IPS-20b (cell line): ENCODE measurements at regions not wholly inside any gene's neighbourhood (a gene's known extent, or its start where the extent isn't known, plus 50 kb on each side); places are given as distances from the start of the nearest gene placed in this dataset.
"Not testable (repeated sequence)": the region's sequence is repeated elsewhere in the genome, so short reads cannot be mapped to it uniquely, and the experiment has no call there.

Experiments used
- H3K27ac ChIP-seq: one replicate; pipeline ENCODE4 v1.5.1; 2013; ENCODE audit warnings: low read length
- H3K27me3 ChIP-seq: 2 replicates; pipeline ENCODE4 v1.6.1; 2013; ENCODE audit warnings: mild to moderate bottlenecking, low read length, inconsistent platforms; ENCODE audit not compliant: insufficient read depth
- H3K36me3 ChIP-seq: 2 replicates; pipeline ENCODE4 v1.6.1; 2013; ENCODE audit warnings: low read depth, mild to moderate bottlenecking, inconsistent platforms, low read length, moderate library complexity; ENCODE audit not compliant: insufficient read depth
- H3K4me1 ChIP-seq: 2 replicates; pipeline ENCODE4 v1.6.1; 2013; ENCODE audit warnings: mild to moderate bottlenecking, control low read depth, inconsistent platforms, low read length, moderate library complexity; ENCODE audit not compliant: insufficient read depth
- H3K4me3 ChIP-seq: 2 replicates; pipeline ENCODE4 v1.5.1; 2013; ENCODE audit warnings: mild to moderate bottlenecking, low read length, inconsistent platforms
- H3K9ac ChIP-seq: 2 replicates; pipeline ENCODE4 v1.6.1; 2013; ENCODE audit warnings: low read depth, mild to moderate bottlenecking, inconsistent platforms, low read length, moderate library complexity
- H3K9me3 ChIP-seq: 2 replicates; pipeline ENCODE4 v1.6.1; 2013; ENCODE audit warnings: mild to moderate bottlenecking, low read depth, low read length, inconsistent platforms; ENCODE audit not compliant: insufficient read depth

GRCh38 chr3:89946884-89947283, 839.5 kb downstream of the EPHA3 start:
- no peak overlapping the region for H3K4me3 ChIP-seq
- H3K9ac ChIP-seq: no peak overlapping the region
- no peaks in the 10 kb centered on the region for H3K27me3 ChIP-seq
- no peaks in the 10 kb centered on the region for H3K9me3 ChIP-seq
- no peaks in the 10 kb centered on the region for H3K36me3 ChIP-seq
- H3K4me1 ChIP-seq: no peaks in the 10 kb centered on the region
- H3K27ac ChIP-seq: no peak overlapping the region

GRCh38 chr3:89947337-89947954, 840.0 kb downstream of the EPHA3 start:
- Histone ChIP-seq H3K4me3 (no peak overlapping the region), H3K27me3 (no peaks in the 10 kb centered on the region), H3K4me1 (no peaks in the 10 kb centered on the region), H3K36me3 (no peaks in the 10 kb centered on the region), H3K27ac (no peak overlapping the region), H3K9ac (no peak overlapping the region), H3K9me3 (no peaks in the 10 kb centered on the region)

GRCh38 chr3:89948008-89948407, 840.6 kb downstream of the EPHA3 start:
- no peaks in the 10 kb centered on the region for H3K36me3 ChIP-seq
- no peak overlapping the region for H3K27ac ChIP-seq
- no peak overlapping the region for H3K4me3 ChIP-seq
- H3K27me3 ChIP-seq: no peaks in the 10 kb centered on the region
- no peak overlapping the region for H3K9ac ChIP-seq
- H3K9me3 ChIP-seq: no peaks in the 10 kb centered on the region
- H3K4me1 ChIP-seq: no peaks in the 10 kb centered on the region

DNA sequence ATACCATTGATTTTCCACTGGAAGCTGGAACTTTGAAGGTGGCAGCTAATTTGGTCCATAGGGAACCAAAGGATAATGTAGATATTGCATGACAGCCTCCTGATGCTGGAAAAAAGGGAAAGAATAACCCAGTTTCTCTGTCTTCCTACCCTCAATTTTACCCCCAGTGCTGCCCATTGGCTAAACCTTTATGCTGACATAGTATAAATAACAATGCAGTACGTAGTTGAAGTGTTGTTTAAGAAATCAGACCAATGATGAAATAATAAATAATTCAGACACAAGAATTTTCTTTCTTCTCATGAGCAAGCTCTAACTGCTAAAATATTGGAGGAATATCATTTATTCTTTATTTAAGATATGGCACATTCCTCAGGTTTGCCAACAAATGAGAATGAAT, 843.4 kb downstream of the EPHA3 start:
- H3K9me3 ChIP-seq: no peaks in the 10 kb centered on the region
- H3K36me3 ChIP-seq: no peaks in the 10 kb centered on the region
- no peak overlapping the region for H3K27ac ChIP-seq
- H3K4me1 ChIP-seq: no peaks in the 10 kb centered on the region
- no peak overlapping the region for H3K4me3 ChIP-seq
- no peak overlapping the region for H3K9ac ChIP-seq
- no peaks in the 10 kb centered on the region for H3K27me3 ChIP-seq

DNA sequence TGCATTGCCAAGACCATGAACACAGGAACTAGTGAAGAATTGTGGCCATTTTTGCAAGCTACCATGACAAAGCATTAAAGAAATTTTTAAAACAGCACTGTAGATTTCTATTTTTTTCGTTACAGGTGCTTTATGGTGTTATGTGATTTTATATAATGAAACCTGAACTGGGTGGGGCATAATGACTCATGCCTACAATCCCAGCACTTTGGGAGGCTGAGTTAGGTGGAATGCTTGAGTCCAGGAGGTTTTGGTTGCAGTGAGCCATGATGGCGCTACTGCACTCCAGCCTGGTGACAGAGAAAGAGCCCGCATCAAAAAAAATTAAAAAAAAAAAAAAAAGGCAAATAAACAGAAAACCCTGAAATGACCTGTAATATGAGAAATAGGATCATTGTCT, 846.7 kb downstream of the EPHA3 start:
- Histone ChIP-seq H3K4me3 (no peak overlapping the region), H3K36me3 (no peaks in the 10 kb centered on the region)

DNA sequence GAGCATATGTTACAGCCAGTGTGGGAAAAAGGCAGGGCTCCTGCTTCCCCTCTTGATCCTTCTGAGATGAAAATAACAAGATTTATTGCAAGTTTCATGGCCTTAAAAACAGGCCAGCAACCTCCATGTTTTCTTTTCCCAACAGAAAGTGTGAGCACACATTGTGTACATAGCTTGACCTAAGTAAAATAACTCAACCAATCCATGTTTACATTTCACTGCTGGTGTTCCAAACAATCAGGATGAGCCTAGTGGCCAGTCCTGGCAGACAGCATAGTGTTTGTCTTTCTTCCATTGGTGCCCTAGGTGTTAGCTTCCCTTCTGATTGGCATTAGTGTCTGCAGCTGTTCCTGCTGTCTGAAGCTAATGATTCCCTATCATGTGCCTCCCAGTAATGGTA, 847.7 kb downstream of the EPHA3 start:
- Histone ChIP-seq H3K36me3 (no peaks in the 10 kb centered on the region), H3K27ac (no peak overlapping the region), H3K9me3 (no peaks in the 10 kb centered on the region), H3K4me3 (no peak overlapping the region), H3K4me1 (no peaks in the 10 kb centered on the region), H3K9ac (no peak overlapping the region), H3K27me3 (no peaks in the 10 kb centered on the region)

More for the DNA sequence above, 846.7 kb downstream of the EPHA3 start:
- no peaks in the 10 kb centered on the region for H3K4me1 ChIP-seq
- no peak overlapping the region for H3K9ac ChIP-seq
- H3K27ac ChIP-seq: no peak overlapping the region
- H3K9me3 ChIP-seq: no peaks in the 10 kb centered on the region
- H3K27me3 ChIP-seq: no peaks in the 10 kb centered on the region

DNA sequence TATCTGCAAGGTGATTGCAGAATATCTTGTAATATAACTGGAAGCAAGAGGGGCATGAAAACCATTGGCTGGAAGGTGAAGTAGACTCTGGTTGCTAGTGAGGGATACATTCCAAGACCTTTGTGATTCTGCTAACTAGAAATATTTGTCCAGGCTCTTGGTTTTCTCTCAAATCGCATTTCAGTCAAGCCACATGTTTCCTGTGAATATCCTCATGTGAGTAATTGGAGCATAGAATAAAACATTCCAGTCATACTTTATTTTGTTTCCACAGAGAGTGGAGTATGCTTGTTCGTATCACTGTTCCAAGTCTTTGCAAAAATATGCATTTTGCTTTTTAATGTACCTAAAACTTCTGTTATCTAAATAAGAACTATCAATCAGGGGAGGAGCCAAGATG, 850.0 kb downstream of the EPHA3 start:
- Histone ChIP-seq H3K27ac (no peak overlapping the region), H3K9ac (no peak overlapping the region), H3K4me1 (no peaks in the 10 kb centered on the region), H3K4me3 (no peak overlapping the region), H3K27me3 (no peaks in the 10 kb centered on the region), H3K9me3 (no peaks in the 10 kb centered on the region), H3K36me3 (no peaks in the 10 kb centered on the region)

DNA sequence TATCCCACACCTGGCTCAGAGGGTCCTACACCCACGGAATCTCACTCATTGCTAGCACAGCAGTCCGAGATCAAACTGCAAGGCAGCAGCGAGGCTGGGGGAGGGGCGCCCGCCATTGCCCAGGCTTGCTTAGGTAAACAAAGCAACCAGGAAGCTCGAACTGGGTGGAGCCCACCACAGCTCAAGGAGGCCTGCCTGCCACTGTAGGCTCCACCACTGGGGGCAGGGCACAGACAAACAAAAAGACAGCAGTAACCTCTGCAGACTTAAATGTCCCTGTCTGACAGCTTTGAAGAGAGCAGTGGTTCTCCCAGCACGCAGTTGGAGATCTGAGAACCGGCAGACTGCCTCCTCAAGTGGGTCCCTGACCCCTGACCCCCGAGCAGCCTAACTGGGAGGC, 850.7 kb downstream of the EPHA3 start:
- H3K4me1 ChIP-seq, H3K9ac ChIP-seq, H3K9me3 ChIP-seq, H3K36me3 ChIP-seq, H3K27ac ChIP-seq, H3K4me3 ChIP-seq, H3K27me3 ChIP-seq: not testable (repeated sequence)

DNA sequence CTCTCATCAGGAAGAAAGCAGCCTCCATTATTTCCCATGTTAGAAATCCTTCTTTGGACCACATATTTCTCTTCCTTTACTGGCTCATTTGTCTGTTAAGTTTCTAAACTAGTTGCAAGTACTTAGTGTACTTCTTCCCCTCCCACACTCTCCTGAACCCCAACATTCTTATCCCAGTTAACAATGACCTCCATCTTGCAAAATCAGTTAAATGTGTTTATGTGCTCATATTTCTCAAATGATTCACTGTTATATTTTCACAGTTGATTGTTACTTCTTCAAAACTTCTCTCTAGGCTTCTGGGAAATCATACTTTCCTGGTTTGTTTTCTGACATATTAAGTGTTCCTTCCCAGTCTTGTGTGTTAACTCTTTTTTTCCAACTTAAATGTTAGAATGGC, 856.9 kb downstream of the EPHA3 start:
- Histone ChIP-seq H3K9me3 (no peaks in the 10 kb centered on the region), H3K9ac (no peak overlapping the region), H3K27me3 (no peaks in the 10 kb centered on the region), H3K4me1 (no peaks in the 10 kb centered on the region), H3K4me3 (no peak overlapping the region), H3K36me3 (no peaks in the 10 kb centered on the region), H3K27ac (no peak overlapping the region)

- Histone ChIP-seq H3K27ac (no peak overlapping the region), H3K4me3 (no peak overlapping the region), H3K36me3 (no peaks in the 10 kb centered on the region), H3K4me1 (no peaks in the 10 kb centered on the region), H3K9ac (no peak overlapping the region), H3K9me3 (no peaks in the 10 kb centered on the region), H3K27me3 (no peaks in the 10 kb centered on the region)
Measured at GRCh38 chr3:89966877-89967665, 859.6 kb downstream of the EPHA3 start.

GRCh38 chr3:89971329-89971728, 863.9 kb downstream of the EPHA3 start:
- no peak overlapping the region for H3K9ac ChIP-seq
- H3K27me3 ChIP-seq: no peaks in the 10 kb centered on the region
- no peak overlapping the region for H3K4me3 ChIP-seq
- H3K27ac ChIP-seq: no peak overlapping the region
- no peaks in the 10 kb centered on the region for H3K36me3 ChIP-seq
- H3K4me1 ChIP-seq: no peaks in the 10 kb centered on the region
- H3K9me3 ChIP-seq: no peaks in the 10 kb centered on the region

- no peak overlapping the region for H3K4me3 ChIP-seq
Measured at GRCh38 chr3:89973156-89973555, 865.7 kb downstream of the EPHA3 start.

More at GRCh38 chr3:89973156-89973555, 865.7 kb downstream of the EPHA3 start:
- Histone ChIP-seq H3K4me1 (no peaks in the 10 kb centered on the region), H3K9ac (no peak overlapping the region), H3K36me3 (no peaks in the 10 kb centered on the region), H3K9me3 (no peaks in the 10 kb centered on the region), H3K27ac (no peak overlapping the region), H3K27me3 (no peaks in the 10 kb centered on the region)
